ENCODE measurements at regions not wholly inside any gene's neighbourhood (a gene's known extent, or its start where the extent isn't known, plus 50 kb on each side); places are given as distances from the start of the nearest gene placed in this dataset.

GRCh38 chr10:29874606-29875269 is 184.6 kb downstream of the JCAD start:
- TF ChIP-seq, protein P1, sequence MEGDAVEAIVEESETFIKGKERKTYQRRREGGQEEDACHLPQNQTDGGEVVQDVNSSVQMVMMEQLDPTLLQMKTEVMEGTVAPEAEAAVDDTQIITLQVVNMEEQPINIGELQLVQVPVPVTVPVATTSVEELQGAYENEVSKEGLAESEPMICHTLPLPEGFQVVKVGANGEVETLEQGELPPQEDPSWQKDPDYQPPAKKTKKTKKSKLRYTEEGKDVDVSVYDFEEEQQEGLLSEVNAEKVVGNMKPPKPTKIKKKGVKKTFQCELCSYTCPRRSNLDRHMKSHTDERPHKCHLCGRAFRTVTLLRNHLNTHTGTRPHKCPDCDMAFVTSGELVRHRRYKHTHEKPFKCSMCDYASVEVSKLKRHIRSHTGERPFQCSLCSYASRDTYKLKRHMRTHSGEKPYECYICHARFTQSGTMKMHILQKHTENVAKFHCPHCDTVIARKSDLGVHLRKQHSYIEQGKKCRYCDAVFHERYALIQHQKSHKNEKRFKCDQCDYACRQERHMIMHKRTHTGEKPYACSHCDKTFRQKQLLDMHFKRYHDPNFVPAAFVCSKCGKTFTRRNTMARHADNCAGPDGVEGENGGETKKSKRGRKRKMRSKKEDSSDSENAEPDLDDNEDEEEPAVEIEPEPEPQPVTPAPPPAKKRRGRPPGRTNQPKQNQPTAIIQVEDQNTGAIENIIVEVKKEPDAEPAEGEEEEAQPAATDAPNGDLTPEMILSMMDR (conservative IDR thresholded peaks at IDR 0.05), result no peak
- H3K27me3 ChIP-seq (ENCODE audit: insufficient read depth, low read length), result no peaks in the 10 kb centered on the region
- peaks cover 2% of the 10 kb centered on the region; the same call in 1 of the 2 replicates for H3K4me1 ChIP-seq (ENCODE audit: insufficient read depth, low read length)
- H3K56ac ChIP-seq (ENCODE audit: insufficient read length, low read depth, low read length), result no peak overlapping the region
- Mint-ChIP-seq H3K27me3 (ENCODE audit: low read depth) (no peaks in the 10 kb centered on the region), H3K36me3 (ENCODE audit: insufficient read depth in 1 of 3, low read depth in 3 of 3) (no peaks in the 10 kb centered on the region; a peak in 1 of 7 replicates), H3K4me1 (no peaks in the 10 kb centered on the region), H3K27ac (no peak overlapping the region), H3K9me3 (peaks cover 0 to 3% of the 10 kb centered on the region in 2 experiments; a peak in 2 of 5 replicates), H3K4me3 (no peak overlapping the region)
- no peaks in the 10 kb centered on the region for H3K23me2 ChIP-seq (ENCODE audit: insufficient read length, low read depth, low read length, poor library complexity, severe bottlenecking)
- no peak overlapping the region for H3K27ac ChIP-seq (ENCODE audit: insufficient read length, low read depth, low read length)
- H3K4ac ChIP-seq (ENCODE audit: low read depth, low read length), result no peak overlapping the region
- H3T11ph ChIP-seq (ENCODE audit: low read length), result no peak overlapping the region
- H2BK120ac ChIP-seq (ENCODE audit: low read depth, low read length, poor library complexity, severe bottlenecking), result no peak overlapping the region
- no peak overlapping the region for H2BK12ac ChIP-seq (ENCODE audit: insufficient read length, low read depth, low read length)
- no peak overlapping the region for H3K4me2 ChIP-seq (ENCODE audit: insufficient read depth, insufficient read length, low read length)
- no peak overlapping the region for H3K23ac ChIP-seq (ENCODE audit: insufficient read length, low read depth, low read length)
- H2BK15ac ChIP-seq (ENCODE audit: low read depth, low read length), result no peak overlapping the region
- no peak overlapping the region for H2AK5ac ChIP-seq (ENCODE audit: insufficient read length, low read length)
- H3K9me3 ChIP-seq (ENCODE audit: control insufficient read depth, low read depth, low read length), result no peaks in the 10 kb centered on the region
- no peaks in the 10 kb centered on the region for H3K79me1 ChIP-seq (ENCODE audit: insufficient read depth, low read depth, low read length, poor library complexity, severe bottlenecking)
- no peak overlapping the region for H4K91ac ChIP-seq (ENCODE audit: insufficient read length, low read depth, low read length)
- no CpG with 5 or more reads among the region's 8 CpGs for WGBS (ENCODE audit: extremely low coverage, insufficient read length, low lambda C conversion rate)
- no peak overlapping the region for H3K9ac ChIP-seq (ENCODE audit: extremely low read depth, insufficient read length, low read length)
- no peaks in the 10 kb centered on the region for H3K79me2 ChIP-seq (ENCODE audit: insufficient read depth, low read length)
- no peak overlapping the region for H2BK5ac ChIP-seq (ENCODE audit: insufficient read length, low read length)
- no peak overlapping the region for H4K5ac ChIP-seq (ENCODE audit: insufficient read length, low read depth, low read length)
- no peak overlapping the region for H2AFZ ChIP-seq (ENCODE audit: low read length)
- no peak overlapping the region for H2BK20ac ChIP-seq (ENCODE audit: low read depth, low read length, poor library complexity, severe bottlenecking)
- H3K14ac ChIP-seq (ENCODE audit: insufficient read depth, low read length), result no peak overlapping the region
- no peaks in the 10 kb centered on the region for H4K20me1 ChIP-seq (ENCODE audit: control insufficient read depth, insufficient read depth, insufficient read length)
- H3K18ac ChIP-seq (ENCODE audit: insufficient read length, low read depth, low read length), result no peak overlapping the region
- no peak overlapping the region for H4K8ac ChIP-seq (replicated peaks; ENCODE audit: insufficient read length, low read depth, low read length)
- no peak for DNase-seq
